NCI-H187 (cell line): ENCODE measurements at regions not wholly inside any gene's neighbourhood (a gene's known extent, or its start where the extent isn't known, plus 50 kb on each side); places are given as distances from the start of the nearest gene placed in this dataset.
"Not testable (repeated sequence)": the region's sequence is repeated elsewhere in the genome, so short reads cannot be mapped to it uniquely, and the experiment has no call there.

Source experiments
- DNase-seq, 2 experiments: peaks; one replicate each; lab custom pipeline; 2025; lab: John Stamatoyannopoulos, UW

DNA sequence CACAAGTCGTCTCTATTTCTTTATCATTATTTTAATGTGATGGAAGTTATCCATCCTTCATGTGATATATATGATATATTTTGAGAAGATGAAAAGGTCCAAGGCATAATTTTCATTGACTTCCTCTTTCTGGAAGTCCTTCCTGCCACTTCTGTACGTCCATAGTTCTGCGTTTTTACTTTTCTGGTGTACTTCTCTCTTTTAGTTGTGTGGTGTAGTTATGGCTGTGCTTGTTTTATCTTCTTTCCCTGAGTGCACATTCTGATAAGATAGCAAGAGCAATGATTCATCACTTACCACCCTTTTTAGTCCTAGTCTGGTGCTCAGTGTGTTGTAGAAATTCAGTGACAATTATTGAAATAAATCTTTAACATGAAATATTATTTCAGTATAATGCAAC lies 231.3 kb upstream of the FERD3L start:
- DNase-seq, result no peak

GRCh38 chr7:19375976-19376375 lies 230.8 kb upstream of the FERD3L start:
- no peak for DNase-seq

DNA sequence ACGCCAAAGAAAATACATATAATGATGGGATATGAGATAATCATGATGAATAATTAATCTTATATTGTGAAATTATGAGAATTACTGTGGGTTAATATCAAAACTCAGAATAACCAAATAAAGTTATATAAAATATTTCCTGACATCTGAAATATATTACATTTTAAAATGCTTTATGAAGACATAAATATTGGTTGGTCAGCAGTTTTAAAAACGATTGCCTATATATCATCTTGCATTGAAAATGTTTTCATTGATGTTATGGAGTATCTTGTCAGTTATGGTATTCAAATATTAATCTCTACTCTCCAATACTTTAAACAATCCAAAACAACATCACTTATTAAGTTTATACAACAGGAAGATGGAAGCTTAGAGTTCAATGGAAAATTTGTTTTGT lies 228.1 kb upstream of the FERD3L start:
- no peak for DNase-seq

- peak in 1 of 2 experiments; percentile 1 for DNase-seq
Observed at GRCh38 chr7:19369806-19370205, 224.6 kb upstream of the FERD3L start.

- no peak for DNase-seq
Observed at GRCh38 chr7:19369182-19369581, 224.0 kb upstream of the FERD3L start.

GRCh38 chr7:19368491-19368925 lies 223.3 kb upstream of the FERD3L start:
- DNase-seq, result no peak

DNA sequence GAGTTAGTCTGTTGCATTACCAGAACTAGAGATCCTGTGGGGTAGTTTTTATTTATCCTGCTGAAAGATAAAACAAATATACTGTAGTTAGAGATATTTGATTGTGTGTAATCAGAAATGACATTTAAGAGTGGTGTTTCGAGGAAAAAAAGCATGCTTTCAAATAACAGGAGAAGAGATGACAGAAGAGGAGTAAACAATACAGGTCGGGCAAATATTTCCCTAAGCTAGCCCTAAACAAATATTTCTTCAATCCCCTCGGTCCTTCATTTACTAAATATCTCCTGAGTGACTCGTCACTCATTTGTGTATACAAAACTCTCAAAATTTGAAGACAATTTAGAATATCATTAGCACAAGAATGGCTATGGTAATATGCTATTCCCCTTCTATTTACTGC lies 219.7 kb upstream of the FERD3L start:
- no peak for DNase-seq

GRCh38 chr7:19362099-19362498 lies 216.9 kb upstream of the FERD3L start:
- DNase-seq, result no peak

DNA sequence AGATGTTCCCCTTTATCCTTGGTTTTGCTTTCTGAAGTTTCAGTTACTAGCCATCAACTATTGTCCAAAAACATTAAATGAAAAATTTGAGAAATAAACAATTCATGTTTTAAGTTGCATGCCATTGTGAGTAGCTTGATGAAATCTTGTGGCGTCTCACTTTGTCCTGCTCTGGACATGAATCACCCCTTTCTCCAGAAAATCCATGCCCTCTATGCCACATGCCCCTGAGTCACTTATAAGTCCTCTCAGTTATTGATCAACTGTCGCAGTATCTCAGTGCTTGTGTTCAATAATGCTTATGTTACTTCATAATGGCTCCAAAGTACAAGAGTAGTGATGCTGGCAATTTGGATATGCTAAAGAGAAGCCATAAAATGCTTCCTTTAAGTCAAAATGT lies 208.0 kb upstream of the FERD3L start:
- DNase-seq, result no peak

DNA sequence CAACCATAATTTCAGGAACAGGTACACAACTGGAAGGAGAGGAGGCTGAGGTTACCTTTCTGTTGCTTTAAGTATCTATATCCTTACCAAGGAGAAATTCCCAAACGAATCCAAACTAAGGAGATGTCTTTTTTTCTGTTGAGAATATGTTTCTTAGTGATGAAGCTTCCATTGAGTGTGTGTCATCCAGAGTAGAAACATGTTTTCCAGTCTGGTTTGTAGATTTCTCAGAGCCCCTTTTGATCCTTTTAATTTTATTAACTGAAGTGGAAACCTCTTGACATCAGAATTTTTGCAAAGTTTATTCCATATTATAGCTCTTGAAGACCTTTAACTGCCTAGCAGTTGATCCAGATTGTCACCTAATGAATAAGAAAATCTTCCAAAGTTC lies 207.1 kb upstream of the FERD3L start:
- DNase-seq, result no peak

- no peak for DNase-seq
Observed at GRCh38 chr7:19351341-19352304, 206.4 kb upstream of the FERD3L start.

DNA sequence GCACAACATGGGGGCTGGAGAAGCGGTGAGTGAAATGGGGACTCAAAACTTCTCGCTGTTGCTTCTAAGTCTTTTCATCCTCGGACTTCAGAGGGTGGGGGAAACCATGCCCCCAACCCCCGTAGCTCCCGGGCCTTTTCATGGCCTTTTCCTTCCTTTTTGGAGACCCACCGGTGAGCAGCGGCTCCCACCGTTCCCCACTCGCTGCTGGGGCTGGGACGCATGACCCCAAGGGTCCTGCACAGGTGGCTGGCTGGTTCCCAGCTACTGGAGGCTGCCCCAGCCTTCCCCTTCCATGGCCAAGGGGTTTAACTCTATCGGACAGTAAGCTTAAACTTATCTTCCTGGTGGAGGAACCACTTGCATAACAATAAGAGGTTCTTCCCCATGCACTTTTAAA lies 194.3 kb upstream of the FERD3L start:
- DNase-seq, result no peak

- DNase-seq, result not testable (repeated sequence)
Observed at GRCh38 chr7:19338512-19338911, 193.3 kb upstream of the FERD3L start.

- no peak for DNase-seq
Observed at GRCh38 chr7:19336836-19337383, 191.7 kb upstream of the FERD3L start.

GRCh38 chr7:19333706-19334105 lies 188.5 kb upstream of the FERD3L start:
- DNase-seq, result no peak

DNA sequence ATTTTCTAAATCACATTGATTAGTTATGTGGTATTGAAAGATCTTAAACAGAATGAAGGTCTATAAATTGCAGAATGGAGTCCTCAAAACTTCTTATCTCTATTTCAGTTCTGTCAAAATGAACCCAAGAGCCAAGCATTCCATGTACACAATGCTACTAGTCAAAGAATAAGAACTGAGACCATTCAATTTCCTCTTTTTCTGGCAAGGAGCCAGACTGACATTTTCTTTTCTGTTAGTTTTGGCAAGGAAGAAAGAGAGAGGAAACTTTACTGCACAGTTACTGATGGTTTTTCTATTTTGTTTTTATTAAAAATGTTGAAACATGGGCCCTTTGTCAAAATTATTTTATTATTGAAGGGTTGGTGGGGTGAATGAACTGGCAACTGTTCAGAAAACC lies 181.8 kb upstream of the FERD3L start:
- no peak for DNase-seq

DNA sequence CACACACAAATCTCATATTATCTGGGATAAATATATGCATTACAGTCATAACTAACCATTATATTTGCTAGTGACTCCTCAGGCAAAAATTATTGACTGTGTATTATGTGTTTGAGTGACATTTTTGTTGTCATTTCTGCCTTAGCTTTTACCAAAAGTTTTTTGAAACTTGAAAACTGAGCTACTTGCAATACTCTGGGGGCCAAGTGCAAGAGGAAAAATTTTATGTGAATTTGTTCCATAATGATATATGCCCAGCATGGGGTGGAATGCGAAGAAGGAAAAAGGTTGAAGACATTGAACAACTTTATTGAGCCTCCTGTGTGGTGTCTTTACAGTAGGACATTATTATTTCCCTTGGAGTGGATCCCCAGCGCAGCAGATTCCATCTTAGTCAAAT lies 176.8 kb upstream of the FERD3L start:
- DNase-seq, result no peak

DNA sequence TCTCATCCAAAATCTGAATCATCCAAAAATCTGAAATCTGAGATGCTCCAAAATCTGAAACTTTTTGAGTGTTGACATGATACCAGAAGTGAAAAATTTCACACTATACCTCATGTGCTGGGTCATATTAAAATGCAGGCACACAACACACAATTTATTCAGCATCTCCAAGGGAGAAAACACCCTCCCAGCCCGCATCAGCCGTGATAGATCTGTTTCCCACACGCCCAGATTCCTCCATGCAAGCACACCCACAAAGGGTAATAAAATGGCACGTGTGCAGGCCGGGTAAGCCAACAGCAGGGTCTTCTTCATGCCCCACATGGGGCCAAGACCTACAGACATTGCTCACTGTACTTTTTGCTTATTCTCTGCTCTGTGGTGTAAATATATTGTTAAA lies 173.1 kb upstream of the FERD3L start:
- no peak for DNase-seq

DNA sequence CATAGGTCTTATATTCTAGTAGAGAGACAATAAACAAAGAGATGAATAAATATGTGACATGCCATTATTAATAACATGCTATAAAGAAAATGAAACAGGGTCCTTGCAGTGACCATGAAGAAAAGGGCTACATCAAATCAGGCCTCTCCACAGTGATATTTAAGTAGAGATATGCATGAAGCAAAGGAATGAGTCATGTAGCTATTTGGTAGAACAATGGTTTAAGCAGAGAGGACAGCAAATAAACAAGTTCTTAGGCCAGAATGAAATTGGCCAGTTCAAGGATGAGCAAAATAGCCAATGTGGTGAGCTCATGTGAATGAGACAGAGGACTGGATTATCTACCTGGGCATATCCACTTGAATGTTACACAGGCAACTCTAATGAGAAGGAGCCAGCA lies 172.2 kb upstream of the FERD3L start:
- DNase-seq, result no peak

DNA sequence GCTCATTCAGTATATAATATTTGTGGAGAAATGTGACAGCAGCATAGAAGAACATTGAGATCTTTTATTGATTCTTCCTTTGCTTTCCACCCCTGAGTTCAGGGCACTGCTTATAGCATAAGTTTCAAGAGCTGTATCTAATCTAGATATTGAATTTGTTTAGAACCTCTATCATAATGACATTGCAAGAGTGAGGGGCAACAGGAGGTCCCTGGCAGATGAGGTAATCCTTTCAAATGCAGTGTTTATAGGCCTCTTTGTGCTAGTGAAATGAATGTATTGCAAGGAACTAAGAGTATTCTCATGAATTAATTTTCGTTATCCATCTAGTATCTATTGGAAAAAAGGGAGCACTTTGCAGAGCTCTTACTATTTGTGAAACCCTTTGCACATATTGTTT lies 167.2 kb upstream of the FERD3L start:
- DNase-seq, result no peak

- no peak for DNase-seq
Observed at GRCh38 chr7:19307554-19307953, 162.3 kb upstream of the FERD3L start.

GRCh38 chr7:19305698-19306097 lies 160.5 kb upstream of the FERD3L start:
- DNase-seq, result no peak

- DNase-seq, result no peak
Observed at GRCh38 chr7:19304086-19304485, 158.9 kb upstream of the FERD3L start.

DNA sequence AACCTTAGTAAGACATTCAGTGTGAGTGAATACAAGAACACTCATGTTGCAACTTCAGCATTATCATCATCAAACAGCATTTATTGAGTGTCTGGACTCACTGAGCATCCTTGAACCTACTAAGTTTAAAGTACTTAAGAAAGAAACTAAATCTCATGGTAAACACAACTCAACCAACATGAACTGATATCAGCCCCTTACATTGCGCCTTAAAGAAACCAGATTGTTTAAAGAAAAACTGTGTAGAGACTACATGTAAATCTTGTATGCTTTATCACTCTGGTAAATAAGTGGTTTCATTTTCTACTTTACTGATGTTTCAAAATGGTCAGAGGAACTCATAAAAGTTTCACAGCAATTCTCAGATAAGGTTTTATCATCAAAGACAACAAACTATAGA lies 157.5 kb upstream of the FERD3L start:
- DNase-seq, result no peak
